Endothelial cell of umbilical vein (primary cell): ENCODE measurements at regions not wholly inside any gene's neighbourhood (a gene's known extent, or its start where the extent isn't known, plus 50 kb on each side); places are given as distances from the start of the nearest gene placed in this dataset.

ENCODE experiments used
- BruUV-seq: library from RNA; stranded (reverse); fragments of 400-500 nt; replicated peaks from 2 replicates; lab custom pipeline; 2021; lab: Mats Ljungman, UMichigan
- CTCF ChIA-PET: fragments of 300-600, 350-600 bp; sonication (Branson Sonifier 250); formaldehyde crosslinking; loops from one replicate; lab custom pipeline; 2021; ENCODE audit warnings: antibody characterized with exemption, inconsistent platforms; lab: Charles Lee
- POLR2A ChIA-PET: fragments of 300-600, 350-600 bp; sonication (Branson Sonifier 250); formaldehyde crosslinking; loops from one replicate; lab custom pipeline; 2021; ENCODE audit warnings: antibody characterized with exemption, inconsistent platforms; lab: Charles Lee
- DNase-seq: peaks from one replicate; pipeline ENCODE4 v3.0.0-alpha.2; 2011; ENCODE audit warnings: low read depth, low spot score
- FAIRE-seq: peaks from 2 replicates; lab custom pipeline; 2011; peaks lifted over from hg19 to GRCh38; lab: Jason Lieb, UNC
- H2AFZ ChIP-seq: 2 replicates; pipeline ENCODE4 v1.6.0; 2012; ENCODE audit warnings: low read depth, low read length, control low read depth, inconsistent platforms
- H3K27ac ChIP-seq: 2 replicates; pipeline ENCODE4 v1.5.1; 2011; ENCODE audit warnings: low read depth, mild to moderate bottlenecking, control low read depth, low read length, moderate library complexity; ENCODE audit not compliant: insufficient read depth
- H3K27me3 ChIP-seq, 2 experiments: 2 replicates each; pipeline versions ENCODE4 v1.6.0 to v1.6.1; 2011; ENCODE audit warnings: low read length in 2 of 2, mixed read lengths in 1 of 2; ENCODE audit not compliant: control insufficient read depth in 2 of 2, insufficient read depth in 2 of 2
- H3K36me3 ChIP-seq, 2 experiments: 2 replicates in 1 of 2; 3 replicates in 1 of 2; pipeline ENCODE4 v1.5.1; 2011; ENCODE audit warnings: low read length in 2 of 2, mild to moderate bottlenecking in 1 of 2, moderate library complexity in 1 of 2; ENCODE audit not compliant: control insufficient read depth in 2 of 2, insufficient read depth in 2 of 2; ENCODE audit errors: extremely low read depth in 1 of 2
- H3K4me1 ChIP-seq: 3 replicates; pipeline ENCODE4 v1.5.1; 2011; ENCODE audit warnings: mild to moderate bottlenecking, low read length; ENCODE audit not compliant: control insufficient read depth, insufficient read depth; ENCODE audit errors: extremely low read depth
- H3K4me2 ChIP-seq: 2 replicates; pipeline ENCODE4 v1.6.1; 2011; ENCODE audit warnings: low read length, control low read depth, mixed read lengths; ENCODE audit not compliant: insufficient read depth
- H3K4me3 ChIP-seq, 3 experiments: fragments of 200-600 bp in 1 of 3; sonication (generic), shearing (Covaris generic) in 1 of 3; replicated peaks in 1 of 3; 2 replicates each; pipeline ENCODE4 v1.5.1; 2011 to 2016; ENCODE audit warnings: control low read depth in 3 of 3, low read length in 3 of 3, mild to moderate bottlenecking in 2 of 3, inconsistent platforms in 1 of 3, low read depth in 1 of 3, moderate library complexity in 1 of 3; ENCODE audit not compliant: insufficient read depth in 1 of 3
- H3K79me2 ChIP-seq: 2 replicates; pipeline ENCODE4 v1.6.0; 2012; ENCODE audit warnings: low read length, inconsistent platforms; ENCODE audit not compliant: control insufficient read depth, insufficient read depth
- H3K9ac ChIP-seq: replicated peaks from 2 replicates; pipeline ENCODE3; 2011; ENCODE audit warnings: low read length, control low read depth; ENCODE audit not compliant: insufficient read depth; ENCODE audit errors: extremely low read depth
- H3K9me1 ChIP-seq: replicated peaks from 3 replicates; pipeline ENCODE4 v1.6.0; 2011; ENCODE audit warnings: mild to moderate bottlenecking, low read length; ENCODE audit not compliant: control insufficient read depth, insufficient read depth; ENCODE audit errors: extremely low read depth
- H3K9me3 ChIP-seq: replicated peaks from 2 replicates; pipeline ENCODE4 v1.5.1; 2012; ENCODE audit warnings: low read length, inconsistent platforms; ENCODE audit not compliant: control insufficient read depth, insufficient read depth
- H4K20me1 ChIP-seq: replicated peaks from 2 replicates; pipeline ENCODE3; 2011; ENCODE audit warnings: mild to moderate bottlenecking, low read length; ENCODE audit not compliant: control insufficient read depth, insufficient read depth; ENCODE audit errors: extremely low read depth
- CTCF ChIP-seq, 2 donors: IDR thresholded peaks; 1 replicate in 1 of 2; 2 replicates in 1 of 2; pipeline ENCODE4 v1.5.1; 2011; ENCODE audit warnings: low read length in 2 of 2, mild to moderate bottlenecking in 2 of 2, moderate library complexity in 2 of 2, control low read depth in 1 of 2, inconsistent platforms in 1 of 2, low read depth in 1 of 2; ENCODE audit not compliant: insufficient read depth in 1 of 2; ENCODE audit errors: extremely low read depth in 1 of 2
- EZH2 ChIP-seq: IDR thresholded peaks from 2 replicates; pipeline ENCODE4 v1.6.1; 2012; ENCODE audit warnings: borderline replicate concordance, low read depth, mild to moderate bottlenecking, moderate library complexity, low read length, inconsistent platforms; ENCODE audit not compliant: severe bottlenecking
- FOS ChIP-seq: IDR thresholded peaks from 2 replicates; pipeline ENCODE4 v1.6.1; 2011; ENCODE audit warnings: mild to moderate bottlenecking, low read length, moderate library complexity, borderline replicate concordance; ENCODE audit not compliant: insufficient read depth
- GATA2 ChIP-seq: IDR thresholded peaks from 2 replicates; pipeline ENCODE4 v1.7.0; 2011; ENCODE audit warnings: low read depth, mild to moderate bottlenecking, moderate library complexity, mixed read lengths, low read length; ENCODE audit not compliant: insufficient read length, insufficient read depth
- JUN ChIP-seq: IDR thresholded peaks from 2 replicates; pipeline ENCODE4 v1.6.1; 2011; ENCODE audit warnings: borderline replicate concordance, low read depth; ENCODE audit not compliant: insufficient read length, insufficient read depth
- MAX ChIP-seq: IDR thresholded peaks from 2 replicates; pipeline ENCODE4 v1.6.1; 2011; ENCODE audit not compliant: insufficient read depth, insufficient read length
- MYC ChIP-seq: IDR thresholded peaks from one replicate; pipeline ENCODE4 v1.6.1; 2011; ENCODE audit warnings: mild to moderate bottlenecking, low read depth, low read length
- POLR2A ChIP-seq: IDR thresholded peaks from 2 replicates; pipeline ENCODE4 v1.6.1; 2012; ENCODE audit warnings: low read depth, mild to moderate bottlenecking, control low read depth, low read length
- POLR2AphosphoS5 ChIP-seq: IDR thresholded peaks from 2 replicates; pipeline ENCODE4 v1.6.1; 2012; ENCODE audit warnings: low read depth, mild to moderate bottlenecking, control low read depth, low read length, moderate library complexity; ENCODE audit not compliant: insufficient read depth
- dilution Hi-C: fragments of 300-500 bp; cut with MboI; formaldehyde crosslinking; loops from one replicate; pipeline ENCODE4 v1.15.0; 2019; ENCODE audit warnings: low sequenced_read_pairs; ENCODE audit not compliant: extremely low pct_ligation_motif_present
- intact Hi-C: fragments of 100-400 bp; cut with micrococcal nuclease; formaldehyde crosslinking; loops from one replicate; pipeline ENCODE4 v1.10.0; 2022

GRCh38 chr1:60279798-60280197 is 206.2 kb upstream of the C1orf87 start:
- Histone ChIP-seq H4K20me1 (no peaks in the 10 kb centered on the region), H3K36me3 (no peaks in the 10 kb centered on the region), H3K9me3 (no peaks in the 10 kb centered on the region), H3K4me3 (no peak overlapping the region), H3K9me1 (no peaks in the 10 kb centered on the region), H3K27ac (no peak overlapping the region), H3K79me2 (no peaks in the 10 kb centered on the region), H3K9ac (no peak overlapping the region), H3K4me1 (peaks cover 40% of the 10 kb centered on the region), H3K27me3 (no peaks in the 10 kb centered on the region), H2AFZ (no peak overlapping the region), H3K4me2 (peak overlapping the region; percentile 15)
- CTCF ChIA-PET = interaction anchor here (0.8 to 3.5 kb wide), 9 partner anchors 10 to 1574 kb away, joined by 3 to 149 read pairs (median 13); no protein-coding TSS in a partner anchor
- TF ChIP-seq MAX (no peak), GATA2 (no peak), MYC (no peak), JUN (peak; percentile 10), POLR2AphosphoS5 (no peak), POLR2A (no peak), FOS (peak; percentile 72)
- FAIRE-seq (peak; percentile 47), DNase-seq (no peak)
- intact Hi-C loops = loop anchor here (2.0 to 10.0 kb wide), 7 partner anchors 143 to 1308 kb away; no protein-coding TSS in a partner anchor
- POLR2A ChIA-PET = no interaction called here
- dilution Hi-C loops = no loop called here
- no TSS peak for BruUV-seq

- FAIRE-seq = no peak
- dilution Hi-C loops = no loop called here
Observed at GRCh38 chr1:60277269-60277668, 203.7 kb upstream of the C1orf87 start.

More at GRCh38 chr1:60277269-60277668, 203.7 kb upstream of the C1orf87 start:
- ChIA-PET POLR2A (no interaction called here), CTCF (no interaction called here)
- no peaks in the 10 kb centered on the region for H3K9me3 ChIP-seq
- DNase-seq = no peak
- H3K9me1 ChIP-seq = no peaks in the 10 kb centered on the region
- peaks cover 29% of the 10 kb centered on the region for H3K4me1 ChIP-seq
- no peak overlapping the region for H3K4me3 ChIP-seq
- H3K9ac ChIP-seq = no peak overlapping the region
- no peak overlapping the region for H3K4me2 ChIP-seq
- no TSS peak for BruUV-seq
- H4K20me1 ChIP-seq = no peaks in the 10 kb centered on the region
- H3K27me3 ChIP-seq = no peaks in the 10 kb centered on the region
- no peaks in the 10 kb centered on the region for H3K79me2 ChIP-seq
- no peak for TF ChIP-seq MYC
- no peak for TF ChIP-seq MAX
- TF ChIP-seq POLR2A = no peak
- no peak for TF ChIP-seq CTCF (IDR thresholded peaks at IDR 0.05; ENCODE audit: extremely low read depth in 1 of 2, insufficient read depth in 1 of 2, low read depth in 1 of 2, low read length in 2 of 2)
- TF ChIP-seq JUN = no peak
- TF ChIP-seq POLR2AphosphoS5 = no peak
- no peak for TF ChIP-seq EZH2
- no peak for TF ChIP-seq GATA2
- no peak for TF ChIP-seq FOS
- no peaks in the 10 kb centered on the region for H3K36me3 ChIP-seq
- H2AFZ ChIP-seq = no peak overlapping the region
- intact Hi-C loops = no loop called here
- no peak overlapping the region for H3K27ac ChIP-seq
